Skeletal muscle cell (primary cell): ENCODE measurements at regions not wholly inside any gene's neighbourhood (a gene's known extent, or its start where the extent isn't known, plus 50 kb on each side); places are given as distances from the start of the nearest gene placed in this dataset.
A peak's percentile ranks its signal among the peaks of the same experiment; 100 is the strongest.
"Not testable (repeated sequence)": the region's sequence is repeated elsewhere in the genome, so short reads cannot be mapped to it uniquely, and the experiment has no call there.

Experiments used
- DNase-seq: peaks from one replicate; pipeline ENCODE4 v3.0.0-alpha.2; 2010; ENCODE audit warnings: low read depth
- H3K4me3 ChIP-seq: 2 replicates; pipeline ENCODE4 v1.5.1; 2011; ENCODE audit warnings: low read depth, mild to moderate bottlenecking, control low read depth, low read length, moderate library complexity

DNA sequence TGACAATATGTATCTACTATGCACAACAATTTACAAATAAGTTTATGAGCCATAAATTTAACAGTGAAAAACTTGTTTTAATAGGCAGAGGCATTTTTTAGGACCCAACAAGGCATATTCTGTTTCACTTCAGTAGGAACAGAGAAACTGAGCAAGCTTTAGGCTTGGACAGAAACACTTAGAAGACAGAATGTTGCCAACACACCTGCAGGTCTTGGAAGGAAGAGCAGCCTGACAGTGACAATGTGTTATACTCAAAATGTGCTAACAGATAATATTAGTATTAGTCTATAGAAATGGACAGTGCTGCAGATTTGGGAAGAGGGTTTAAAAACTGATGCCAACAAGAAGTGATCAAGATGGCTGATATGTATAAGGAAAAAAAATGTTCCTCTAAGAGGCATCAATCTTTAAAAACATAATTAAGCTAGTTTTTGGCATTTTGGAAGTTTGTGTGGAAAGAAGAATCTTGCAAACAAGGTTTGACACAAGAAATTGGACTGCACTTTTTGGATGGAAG lies 297.1 kb upstream of the FSIP2 start:
- DNase-seq, result no peak
- H3K4me3 ChIP-seq, result no peak overlapping the region

DNA sequence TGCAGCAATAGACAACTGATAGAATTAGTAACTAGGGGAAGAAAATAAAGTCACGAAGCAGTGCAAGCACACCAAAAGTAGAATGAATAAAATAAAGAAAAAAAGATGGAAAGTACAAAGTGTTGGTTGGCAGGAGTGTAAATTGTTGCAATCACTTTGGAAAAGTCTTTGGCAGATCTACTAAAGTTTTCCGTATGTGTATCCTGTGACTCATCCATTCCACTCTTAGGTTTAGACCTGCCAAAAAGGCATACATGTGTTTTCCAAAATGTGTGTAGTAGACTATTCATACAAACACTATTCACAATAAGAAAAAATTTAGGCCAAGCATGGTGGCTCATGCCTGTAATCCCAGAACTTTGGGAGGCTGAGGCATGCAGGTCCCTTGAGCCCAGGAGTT lies 282.1 kb upstream of the FSIP2 start:
- DNase-seq, result peak; percentile 74
- H3K4me3 ChIP-seq, result no peak overlapping the region

DNA sequence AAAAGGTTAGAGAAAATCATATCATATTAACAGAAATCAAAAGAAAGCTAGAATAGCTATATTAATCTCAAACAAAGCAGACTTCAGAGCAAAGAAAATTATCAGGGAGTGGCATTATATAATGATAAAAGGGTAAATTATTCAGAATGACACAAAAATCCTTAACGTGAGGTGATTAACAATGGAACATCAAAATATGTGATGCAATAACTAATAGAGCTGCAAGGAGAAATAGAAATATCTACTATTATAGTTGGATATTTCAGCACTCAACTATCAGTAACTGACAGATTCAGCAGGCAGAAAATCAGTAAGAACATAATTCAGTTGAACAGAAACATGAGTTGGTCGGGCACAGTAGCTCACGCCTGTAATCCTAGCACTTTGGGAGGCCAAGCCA lies 275.1 kb upstream of the FSIP2 start:
- no peak overlapping the region for H3K4me3 ChIP-seq
- DNase-seq, result no peak

DNA sequence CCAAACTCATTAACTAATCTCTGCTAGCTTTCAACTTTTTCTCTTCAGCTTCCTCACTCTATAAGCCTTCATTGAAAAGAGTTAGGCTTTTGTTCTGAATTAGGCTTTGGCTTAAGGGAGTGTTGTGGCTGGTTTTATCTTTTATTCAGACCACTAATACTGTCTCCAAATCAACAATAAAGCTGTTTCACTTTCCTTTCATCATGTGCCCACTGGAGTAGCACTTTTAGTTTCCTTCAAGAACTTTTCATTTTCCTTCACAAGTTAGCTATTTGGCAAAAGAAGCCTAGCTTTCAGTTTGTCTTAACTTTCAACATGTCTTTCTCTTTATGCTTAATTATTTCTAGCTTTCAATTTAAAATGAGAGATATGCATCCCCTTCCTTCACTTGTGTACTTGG lies 271.7 kb upstream of the FSIP2 start:
- no peak for DNase-seq
- H3K4me3 ChIP-seq, result no peak overlapping the region

DNA sequence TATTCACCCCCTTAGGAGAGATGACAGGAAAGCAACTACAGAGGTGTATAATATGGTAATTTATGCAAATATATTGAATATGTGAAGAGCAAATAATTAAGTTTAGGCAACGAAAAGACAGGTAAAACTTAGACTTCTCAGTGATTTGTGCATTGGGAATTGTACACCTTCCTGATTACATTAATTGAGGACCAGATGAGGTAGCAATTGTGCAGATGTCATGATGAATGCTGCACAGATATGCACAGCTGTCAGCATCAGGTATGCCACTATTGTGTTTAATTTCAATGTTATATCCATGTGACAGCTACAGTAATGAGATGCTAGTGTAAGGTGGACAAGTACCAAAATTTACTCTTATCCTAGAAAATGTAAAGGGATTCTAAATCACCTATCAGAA lies 267.2 kb upstream of the FSIP2 start:
- DNase-seq, result no peak
- H3K4me3 ChIP-seq, result no peak overlapping the region

DNA sequence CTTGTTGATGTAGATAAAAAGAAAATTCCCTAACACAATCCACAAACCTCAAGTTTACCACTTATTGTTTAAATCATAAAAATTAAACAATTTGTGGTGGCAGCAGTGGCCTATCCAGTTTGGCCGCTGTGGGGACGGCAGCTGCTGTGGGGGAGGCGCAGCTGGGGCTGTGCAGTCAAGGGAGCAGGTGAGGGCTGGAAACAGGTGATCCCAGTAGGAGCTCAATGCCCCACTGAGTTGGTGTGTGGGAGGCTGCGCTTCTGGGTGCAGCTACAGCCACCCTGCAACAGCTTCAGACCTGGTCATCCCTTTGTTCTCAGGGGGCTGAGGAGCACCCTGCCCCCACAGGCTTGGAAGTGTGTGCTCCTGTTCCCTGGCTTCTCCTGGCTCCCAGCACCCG lies 266.0 kb upstream of the FSIP2 start:
- H3K4me3 ChIP-seq, result no peak overlapping the region
- no peak for DNase-seq

DNA sequence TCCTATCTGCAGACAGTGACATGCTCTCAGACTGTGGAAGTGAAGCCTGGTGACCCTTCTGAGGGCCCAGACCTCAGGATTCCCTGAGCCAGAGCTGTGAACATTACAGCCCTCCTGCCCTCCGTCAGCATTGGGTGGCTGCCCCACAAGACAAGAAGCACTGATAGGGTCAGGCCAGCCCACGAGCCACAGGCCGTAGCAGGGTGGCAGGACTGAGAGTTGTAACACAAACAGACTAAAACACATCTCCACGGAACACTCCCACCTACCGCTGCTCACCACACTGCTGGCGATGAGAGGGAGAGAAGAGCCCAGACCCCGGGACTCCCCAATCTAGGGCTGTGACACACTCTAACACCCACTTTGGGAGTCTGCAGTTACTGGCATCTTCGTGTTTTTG lies 264.8 kb upstream of the FSIP2 start:
- H3K4me3 ChIP-seq, result no peak overlapping the region
- DNase-seq, result no peak

DNA sequence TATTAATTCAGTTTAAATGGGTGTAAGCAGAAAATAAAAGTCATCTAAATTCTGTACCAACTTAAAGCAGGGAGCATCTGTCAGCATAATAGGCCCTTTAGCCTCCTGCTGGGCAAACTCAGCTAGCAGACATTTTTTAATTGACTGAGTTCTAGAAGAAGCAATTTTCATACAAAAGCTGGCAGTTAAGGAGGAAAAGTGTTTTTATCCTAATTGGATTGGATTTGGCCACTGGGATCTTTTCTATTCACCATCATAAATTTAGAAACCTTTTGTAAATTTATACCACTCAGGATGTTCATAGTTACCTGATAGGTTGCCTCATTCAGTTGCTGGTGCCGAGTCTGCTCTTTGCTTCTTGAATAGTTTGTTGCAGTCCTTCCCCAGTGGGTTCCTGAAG lies 262.7 kb upstream of the FSIP2 start:
- H3K4me3 ChIP-seq, result no peak overlapping the region
- DNase-seq, result no peak

DNA sequence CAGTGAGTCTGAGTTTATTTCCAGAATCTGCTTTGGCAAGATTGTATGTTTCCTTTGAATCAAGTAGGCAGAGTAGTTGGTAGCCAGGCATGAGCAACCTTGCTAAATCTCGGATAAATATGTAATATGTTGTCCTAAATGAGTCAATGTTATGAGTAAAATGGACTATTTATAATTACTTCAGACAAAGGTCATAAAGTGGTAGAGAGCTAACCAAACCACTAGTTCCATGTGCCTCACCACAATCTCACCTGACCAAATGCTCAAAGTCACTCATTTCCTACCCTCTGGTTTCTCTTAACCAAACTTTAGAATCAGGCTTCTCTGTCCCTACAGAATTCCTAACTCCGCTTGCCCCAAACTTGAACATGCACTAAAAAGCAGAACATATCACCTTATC lies 261.2 kb upstream of the FSIP2 start:
- H3K4me3 ChIP-seq, result no peak overlapping the region
- no peak for DNase-seq

DNA sequence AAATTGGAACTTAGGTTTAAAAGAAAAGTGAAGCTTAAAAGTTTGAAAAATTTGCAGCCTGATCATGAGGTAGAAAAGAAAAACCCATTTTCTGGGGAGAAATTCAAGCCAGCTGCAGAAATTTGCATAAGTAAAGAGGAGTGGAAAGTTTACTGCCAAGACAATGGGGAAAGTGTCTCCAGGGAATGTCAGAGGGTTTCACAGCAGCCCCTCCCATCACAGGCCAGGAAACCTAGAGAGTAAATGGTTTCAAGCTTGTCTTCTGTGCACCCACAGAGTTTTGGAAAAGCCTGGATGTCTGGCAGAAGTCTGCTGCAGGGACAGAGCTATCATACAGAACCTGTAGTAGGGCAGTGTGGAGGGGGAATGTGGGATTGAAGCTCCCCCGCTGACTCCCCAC lies 254.0 kb upstream of the FSIP2 start:
- no peak for DNase-seq
- no peak overlapping the region for H3K4me3 ChIP-seq

DNA sequence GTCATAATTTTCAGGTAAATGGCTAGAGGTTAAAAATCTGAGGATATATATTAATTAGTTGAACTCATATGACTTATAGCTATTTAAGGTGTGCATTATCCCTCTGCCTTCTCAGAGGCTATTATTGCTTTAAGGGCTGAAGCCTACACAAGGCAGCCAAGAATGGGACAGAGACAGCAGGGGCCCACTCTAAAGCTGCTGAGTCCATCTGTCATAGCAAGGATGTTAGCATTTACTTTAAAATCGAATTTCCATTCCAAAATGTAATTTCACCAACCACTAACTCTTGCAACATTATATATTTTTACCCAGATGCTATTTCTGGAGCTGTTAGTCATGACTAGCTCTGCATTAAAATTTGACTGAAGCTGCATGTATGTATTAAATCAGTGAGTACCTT lies 236.3 kb upstream of the FSIP2 start:
- DNase-seq, result no peak
- no peak overlapping the region for H3K4me3 ChIP-seq

DNA sequence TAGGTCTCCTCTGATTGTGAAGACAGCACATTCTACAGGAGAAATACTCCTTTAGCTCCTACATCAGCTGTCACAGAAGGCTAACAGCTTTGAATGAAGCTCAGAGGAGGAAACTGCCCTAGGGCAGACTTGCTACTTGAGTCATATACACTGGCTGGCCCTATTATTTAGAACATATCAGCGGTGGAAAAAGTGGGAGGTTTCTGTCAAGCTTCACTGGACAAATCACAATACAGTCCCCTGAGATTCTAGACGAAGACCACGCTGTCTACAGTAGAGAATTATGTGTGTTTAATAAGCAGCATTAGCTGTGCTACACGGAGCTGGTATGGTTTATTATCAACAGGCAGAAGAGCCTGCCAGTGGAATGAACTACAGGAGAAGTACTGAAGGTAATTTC lies 230.9 kb upstream of the FSIP2 start:
- H3K4me3 ChIP-seq, result no peak overlapping the region
- no peak for DNase-seq

DNA sequence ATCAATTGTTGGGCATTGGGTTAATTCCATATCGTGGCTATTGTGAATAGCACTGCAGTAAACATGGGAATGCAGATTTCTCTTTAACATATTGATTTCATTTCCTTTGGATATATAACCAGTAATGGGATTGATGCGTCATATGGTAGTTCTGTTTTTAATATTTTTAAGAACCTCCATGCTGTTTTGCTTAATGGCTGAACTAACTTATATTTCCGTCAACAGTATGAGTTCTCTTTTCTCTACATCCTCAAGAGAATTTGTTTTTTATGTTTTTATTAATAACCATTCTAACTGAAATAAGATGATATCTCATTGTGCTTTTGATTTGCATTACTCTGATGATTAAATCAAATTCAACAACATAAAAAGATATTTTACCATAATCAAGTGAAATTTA lies 228.5 kb upstream of the FSIP2 start:
- no peak overlapping the region for H3K4me3 ChIP-seq
- no peak for DNase-seq

DNA sequence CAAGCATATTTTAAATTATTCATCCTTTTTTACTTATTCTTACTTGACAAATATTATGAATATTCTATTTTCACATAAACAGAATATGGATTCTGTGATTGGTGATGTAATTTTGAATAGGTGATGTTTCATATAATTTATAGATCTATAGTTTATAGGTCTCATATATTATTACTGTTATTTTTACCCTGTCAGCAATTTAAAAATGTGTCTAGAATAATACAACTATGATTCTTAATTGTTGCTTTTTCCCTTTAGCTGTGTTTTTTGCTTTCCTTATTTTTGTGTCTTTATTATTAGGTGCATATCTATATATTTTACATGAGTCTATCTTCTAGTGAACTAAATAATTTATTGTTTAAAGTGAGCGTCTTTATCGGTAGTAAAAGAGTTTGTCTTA lies 226.7 kb upstream of the FSIP2 start:
- H3K4me3 ChIP-seq, result no peak overlapping the region
- DNase-seq, result no peak

DNA sequence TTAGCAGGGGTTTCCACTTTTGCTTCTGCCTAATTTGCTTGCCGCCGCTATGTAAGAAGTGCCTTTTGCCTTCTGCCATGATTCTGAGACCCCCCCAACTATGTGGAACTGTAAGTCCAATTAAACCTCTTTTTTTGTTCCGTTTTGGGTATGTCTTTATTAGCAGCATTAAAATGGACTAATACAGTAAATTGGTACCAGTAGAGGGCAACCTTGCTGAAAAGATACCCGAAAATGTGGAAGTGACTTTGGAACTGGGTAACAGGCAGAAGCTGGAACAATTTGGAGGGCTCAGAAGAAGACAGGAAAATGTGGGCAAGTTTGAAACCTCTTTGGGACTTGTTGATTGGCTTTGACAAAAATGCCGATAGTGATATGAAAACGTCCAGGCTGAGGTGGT lies 216.1 kb upstream of the FSIP2 start:
- DNase-seq, result no peak
- no peak overlapping the region for H3K4me3 ChIP-seq

DNA sequence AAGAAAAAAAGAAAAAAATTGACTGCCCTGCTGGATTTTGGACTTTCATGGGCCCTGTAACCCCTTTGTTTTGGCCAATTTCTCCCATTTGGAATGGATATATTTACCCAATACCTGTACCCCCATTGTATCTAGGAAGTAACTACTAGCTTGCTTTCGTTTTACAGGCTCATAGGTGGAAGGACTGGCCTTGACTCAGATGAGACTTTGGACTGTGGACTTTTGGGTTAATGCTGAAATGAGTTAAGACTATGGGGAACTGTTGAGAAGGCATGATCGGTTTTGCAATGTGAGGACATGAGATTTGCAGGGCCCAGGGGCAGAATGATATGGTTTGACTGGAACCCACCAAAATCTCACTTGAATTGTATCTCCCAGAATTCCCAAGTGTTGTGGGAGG lies 214.4 kb upstream of the FSIP2 start:
- not testable (repeated sequence) for DNase-seq, H3K4me3 ChIP-seq

DNA sequence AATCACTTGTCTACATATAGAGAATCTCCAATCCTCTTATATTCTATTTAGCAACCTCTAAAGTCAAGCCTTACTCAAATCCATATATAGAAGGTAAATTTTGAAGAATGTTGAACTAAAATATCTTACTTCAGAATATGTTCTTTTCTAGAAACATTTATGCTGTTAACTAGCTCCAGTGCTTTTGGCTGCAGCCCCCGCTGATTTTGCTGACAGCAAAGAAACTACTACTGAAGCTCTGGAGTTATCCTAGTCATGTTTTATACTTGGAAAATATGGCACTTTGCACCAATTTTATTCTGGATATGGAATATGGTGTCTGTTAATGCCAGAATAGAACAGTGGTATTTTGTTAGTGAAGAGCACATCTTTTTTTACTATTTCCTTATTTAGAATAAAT lies 212.4 kb upstream of the FSIP2 start:
- no peak overlapping the region for H3K4me3 ChIP-seq
- DNase-seq, result no peak

DNA sequence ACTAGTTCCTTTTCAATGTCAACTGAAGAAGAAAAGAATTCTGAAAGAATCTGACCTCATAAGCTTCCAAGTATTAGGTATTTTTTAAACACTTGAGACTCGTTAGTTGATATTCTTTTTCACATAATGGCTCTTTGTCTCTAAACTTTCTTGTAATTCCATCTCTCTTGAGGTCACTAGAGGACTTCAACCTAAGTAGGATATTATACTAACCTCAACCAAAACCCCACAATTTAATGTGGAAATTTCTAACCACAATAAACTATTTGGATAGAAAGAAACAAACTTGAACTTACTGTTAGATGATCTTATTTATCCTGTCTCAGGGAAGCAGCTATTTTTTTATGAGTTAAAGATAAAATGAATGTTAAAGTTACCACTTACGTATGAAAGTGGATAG lies 206.9 kb upstream of the FSIP2 start:
- no peak overlapping the region for H3K4me3 ChIP-seq
- no peak for DNase-seq

DNA sequence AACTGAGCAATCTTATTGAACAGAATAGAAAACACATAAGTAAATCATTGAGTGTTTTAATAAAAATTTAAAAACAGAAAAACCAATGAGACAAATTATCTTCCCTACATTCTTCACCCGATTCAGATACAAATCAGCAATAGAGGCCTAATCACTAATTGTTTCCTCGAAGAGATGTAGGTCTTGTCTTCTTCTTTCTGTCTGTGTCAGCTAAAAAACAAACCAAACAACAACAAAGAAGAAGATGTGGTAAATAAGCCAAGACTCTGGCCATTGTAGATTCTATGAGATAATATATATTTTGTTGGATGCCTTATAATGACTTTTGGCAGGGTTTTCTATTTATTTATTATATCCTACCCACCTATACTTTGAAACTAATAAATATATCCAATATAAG lies 200.9 kb upstream of the FSIP2 start:
- DNase-seq, result no peak
- H3K4me3 ChIP-seq, result no peak overlapping the region

DNA sequence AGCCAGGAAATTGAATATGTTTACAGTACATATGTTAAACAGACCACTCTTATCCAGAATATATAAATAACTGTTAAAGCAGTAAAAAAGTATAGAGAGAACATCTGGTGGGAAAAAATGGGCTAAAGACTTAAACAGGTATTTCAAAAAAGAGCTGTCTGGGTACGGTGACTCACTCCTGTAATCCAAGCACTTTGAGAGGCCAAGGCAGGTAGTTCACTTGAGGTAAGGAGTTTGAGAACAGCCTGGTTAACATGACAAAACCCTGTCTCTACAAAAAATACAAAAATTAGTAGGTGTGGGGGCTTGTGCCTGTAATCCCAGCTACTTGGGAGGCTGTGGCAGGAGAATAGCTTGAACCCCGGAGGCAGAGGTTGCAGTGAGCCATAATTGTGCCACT lies 171.4 kb upstream of the FSIP2 start:
- DNase-seq, result no peak
- H3K4me3 ChIP-seq, result no peak overlapping the region

DNA sequence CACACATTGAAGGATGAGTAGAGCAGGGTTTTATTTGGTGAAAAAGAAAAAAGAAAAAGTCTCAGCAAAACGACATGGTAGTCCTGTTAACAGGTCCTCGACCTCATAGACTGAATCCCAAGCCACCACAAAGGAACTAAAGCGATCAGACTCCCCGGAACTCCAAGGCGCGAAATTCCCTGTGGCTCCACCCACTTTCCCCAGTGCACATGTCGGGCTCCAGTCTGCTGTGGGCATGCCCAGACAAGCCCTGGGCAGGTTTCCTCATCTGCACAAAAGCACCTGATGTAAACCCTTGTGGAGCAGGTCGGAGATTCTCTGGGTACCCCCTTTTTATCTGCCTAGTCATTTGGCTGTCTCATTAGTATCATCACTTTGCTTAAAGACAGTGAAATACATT lies 170.7 kb upstream of the FSIP2 start:
- H3K4me3 ChIP-seq, result no peak overlapping the region
- DNase-seq, result no peak

DNA sequence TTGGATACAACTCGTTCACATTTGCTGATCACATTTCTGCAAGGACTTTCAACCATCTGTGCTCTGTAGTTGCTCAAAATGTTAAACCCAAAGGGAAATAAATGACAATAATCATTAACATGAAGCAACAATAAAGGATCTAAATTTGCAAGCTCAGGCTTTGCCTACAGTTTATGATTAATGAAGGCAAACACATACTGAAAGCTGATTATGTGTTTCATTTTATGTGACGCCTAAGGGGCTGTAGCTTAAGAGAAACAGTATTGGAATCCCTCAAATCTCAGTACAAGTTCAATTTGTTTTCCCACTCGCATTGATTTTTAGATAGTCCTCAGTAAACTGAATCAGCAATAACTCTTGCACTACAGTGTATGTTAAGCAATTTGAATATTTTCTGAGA lies 160.3 kb upstream of the FSIP2 start:
- no peak overlapping the region for H3K4me3 ChIP-seq
- no peak for DNase-seq
